Endothelial cell of umbilical vein (primary cell): ENCODE measurements at regions not wholly inside any gene's neighbourhood (a gene's known extent, or its start where the extent isn't known, plus 50 kb on each side); places are given as distances from the start of the nearest gene placed in this dataset.

Experiments used
- BruUV-seq: library from RNA; stranded (reverse); fragments of 400-500 nt; replicated peaks from 2 replicates; lab custom pipeline; 2021; lab: Mats Ljungman, UMichigan
- CTCF ChIA-PET: fragments of 300-600, 350-600 bp; sonication (Branson Sonifier 250); formaldehyde crosslinking; loops from one replicate; lab custom pipeline; 2021; ENCODE audit warnings: antibody characterized with exemption, inconsistent platforms; lab: Charles Lee
- POLR2A ChIA-PET: fragments of 300-600, 350-600 bp; sonication (Branson Sonifier 250); formaldehyde crosslinking; loops from one replicate; lab custom pipeline; 2021; ENCODE audit warnings: antibody characterized with exemption, inconsistent platforms; lab: Charles Lee
- DNase-seq: peaks from one replicate; pipeline ENCODE4 v3.0.0-alpha.2; 2011; ENCODE audit warnings: low read depth, low spot score
- FAIRE-seq: peaks from 2 replicates; lab custom pipeline; 2011; peaks lifted over from hg19 to GRCh38; lab: Jason Lieb, UNC
- H2AFZ ChIP-seq: 2 replicates; pipeline ENCODE4 v1.6.0; 2012; ENCODE audit warnings: low read depth, low read length, control low read depth, inconsistent platforms
- H3K27ac ChIP-seq: 2 replicates; pipeline ENCODE4 v1.5.1; 2011; ENCODE audit warnings: low read depth, mild to moderate bottlenecking, control low read depth, low read length, moderate library complexity; ENCODE audit not compliant: insufficient read depth
- H3K27me3 ChIP-seq, 2 experiments: 2 replicates each; pipeline versions ENCODE4 v1.6.0 to v1.6.1; 2011; ENCODE audit warnings: low read length in 2 of 2, mixed read lengths in 1 of 2; ENCODE audit not compliant: control insufficient read depth in 2 of 2, insufficient read depth in 2 of 2
- H3K36me3 ChIP-seq, 2 experiments: 2 replicates in 1 of 2; 3 replicates in 1 of 2; pipeline ENCODE4 v1.5.1; 2011; ENCODE audit warnings: low read length in 2 of 2, mild to moderate bottlenecking in 1 of 2, moderate library complexity in 1 of 2; ENCODE audit not compliant: control insufficient read depth in 2 of 2, insufficient read depth in 2 of 2; ENCODE audit errors: extremely low read depth in 1 of 2
- H3K4me1 ChIP-seq: 3 replicates; pipeline ENCODE4 v1.5.1; 2011; ENCODE audit warnings: mild to moderate bottlenecking, low read length; ENCODE audit not compliant: control insufficient read depth, insufficient read depth; ENCODE audit errors: extremely low read depth
- H3K4me2 ChIP-seq: 2 replicates; pipeline ENCODE4 v1.6.1; 2011; ENCODE audit warnings: low read length, control low read depth, mixed read lengths; ENCODE audit not compliant: insufficient read depth
- H3K4me3 ChIP-seq, 3 experiments: fragments of 200-600 bp in 1 of 3; sonication (generic), shearing (Covaris generic) in 1 of 3; replicated peaks in 1 of 3; 2 replicates each; pipeline ENCODE4 v1.5.1; 2011 to 2016; ENCODE audit warnings: control low read depth in 3 of 3, low read length in 3 of 3, mild to moderate bottlenecking in 2 of 3, inconsistent platforms in 1 of 3, low read depth in 1 of 3, moderate library complexity in 1 of 3; ENCODE audit not compliant: insufficient read depth in 1 of 3
- H3K79me2 ChIP-seq: 2 replicates; pipeline ENCODE4 v1.6.0; 2012; ENCODE audit warnings: low read length, inconsistent platforms; ENCODE audit not compliant: control insufficient read depth, insufficient read depth
- H3K9ac ChIP-seq: replicated peaks from 2 replicates; pipeline ENCODE3; 2011; ENCODE audit warnings: low read length, control low read depth; ENCODE audit not compliant: insufficient read depth; ENCODE audit errors: extremely low read depth
- H3K9me1 ChIP-seq: replicated peaks from 3 replicates; pipeline ENCODE4 v1.6.0; 2011; ENCODE audit warnings: mild to moderate bottlenecking, low read length; ENCODE audit not compliant: control insufficient read depth, insufficient read depth; ENCODE audit errors: extremely low read depth
- H3K9me3 ChIP-seq: replicated peaks from 2 replicates; pipeline ENCODE4 v1.5.1; 2012; ENCODE audit warnings: low read length, inconsistent platforms; ENCODE audit not compliant: control insufficient read depth, insufficient read depth
- H4K20me1 ChIP-seq: replicated peaks from 2 replicates; pipeline ENCODE3; 2011; ENCODE audit warnings: mild to moderate bottlenecking, low read length; ENCODE audit not compliant: control insufficient read depth, insufficient read depth; ENCODE audit errors: extremely low read depth
- EZH2 ChIP-seq: IDR thresholded peaks from 2 replicates; pipeline ENCODE4 v1.6.1; 2012; ENCODE audit warnings: borderline replicate concordance, low read depth, mild to moderate bottlenecking, moderate library complexity, low read length, inconsistent platforms; ENCODE audit not compliant: severe bottlenecking
- JUN ChIP-seq: IDR thresholded peaks from 2 replicates; pipeline ENCODE4 v1.6.1; 2011; ENCODE audit warnings: borderline replicate concordance, low read depth; ENCODE audit not compliant: insufficient read length, insufficient read depth
- POLR2A ChIP-seq: IDR thresholded peaks from 2 replicates; pipeline ENCODE4 v1.6.1; 2012; ENCODE audit warnings: low read depth, mild to moderate bottlenecking, control low read depth, low read length
- POLR2AphosphoS5 ChIP-seq: IDR thresholded peaks from 2 replicates; pipeline ENCODE4 v1.6.1; 2012; ENCODE audit warnings: low read depth, mild to moderate bottlenecking, control low read depth, low read length, moderate library complexity; ENCODE audit not compliant: insufficient read depth
- dilution Hi-C: fragments of 300-500 bp; cut with MboI; formaldehyde crosslinking; loops from one replicate; pipeline ENCODE4 v1.15.0; 2019; ENCODE audit warnings: low sequenced_read_pairs; ENCODE audit not compliant: extremely low pct_ligation_motif_present
- intact Hi-C: fragments of 100-400 bp; cut with micrococcal nuclease; formaldehyde crosslinking; loops from one replicate; pipeline ENCODE4 v1.10.0; 2022
- TF ChIP-seq, protein P1 (sequence below), 2 donors: IDR thresholded peaks; 1 replicate in 1 of 2; 2 replicates in 1 of 2; pipeline ENCODE4 v1.5.1; 2011; ENCODE audit warnings: low read length in 2 of 2, mild to moderate bottlenecking in 2 of 2, moderate library complexity in 2 of 2, control low read depth in 1 of 2, inconsistent platforms in 1 of 2, low read depth in 1 of 2; ENCODE audit not compliant: insufficient read depth in 1 of 2; ENCODE audit errors: extremely low read depth in 1 of 2

DNA sequence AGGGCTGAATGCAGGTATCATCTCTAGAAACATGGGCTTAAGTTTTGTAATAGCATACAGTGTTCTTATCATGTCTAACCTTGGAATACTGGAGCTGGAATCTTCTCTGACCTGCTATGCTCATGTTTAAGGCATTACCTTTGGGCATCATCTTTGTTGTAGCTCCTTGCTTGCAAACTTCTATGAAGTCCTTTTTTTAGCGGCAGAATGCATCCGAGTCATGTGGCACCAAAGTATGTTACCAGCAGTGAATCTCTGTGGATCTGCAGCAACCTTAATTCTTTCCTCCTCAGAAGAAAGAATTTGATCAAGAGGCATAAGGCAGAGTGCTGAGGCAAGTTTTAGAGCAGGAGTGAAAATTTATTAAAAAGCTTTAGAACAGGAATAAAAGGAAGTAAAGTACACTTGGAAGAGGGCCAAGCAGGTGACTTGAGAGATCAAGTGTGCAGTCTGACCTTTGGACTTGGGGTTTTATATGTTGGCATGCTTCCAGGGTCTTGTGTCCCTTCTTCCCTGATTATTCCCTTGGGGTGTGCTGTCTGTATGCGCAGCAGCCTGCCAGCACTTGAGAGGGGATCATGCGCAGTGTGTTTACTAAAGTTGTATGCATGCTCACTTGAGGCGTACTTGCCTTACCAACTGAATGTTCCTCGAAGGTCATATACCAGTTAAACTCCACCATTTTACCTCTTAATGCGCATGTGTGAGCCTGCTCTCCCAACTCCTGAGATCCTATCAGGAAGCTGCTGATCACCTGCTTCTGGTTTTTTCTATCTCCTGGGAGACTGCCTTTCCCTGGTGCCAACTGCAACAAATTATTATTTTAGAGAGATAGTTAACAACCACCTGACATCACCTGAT, 115.5 kb downstream of the LACC1 start:
- Histone ChIP-seq H3K4me3 (no peak overlapping the region), H3K27me3 (peaks cover 14 to 40% of the 10 kb centered on the region in 2 experiments), H3K27ac (no peak overlapping the region), H3K79me2 (no peaks in the 10 kb centered on the region), H3K4me1 (no peaks in the 10 kb centered on the region), H3K9ac (no peak overlapping the region), H4K20me1 (no peaks in the 10 kb centered on the region), H3K9me1 (no peaks in the 10 kb centered on the region), H3K36me3 (no peaks in the 10 kb centered on the region), H3K9me3 (no peaks in the 10 kb centered on the region), H3K4me2 (no peak overlapping the region), H2AFZ (no peak overlapping the region)
- ChIA-PET CTCF (interaction anchor here (0.7 to 1.7 kb wide), 2 partner anchors 18 to 30 kb away, joined by 3 to 4 read pairs; no protein-coding TSS in a partner anchor), POLR2A (no interaction called here)
- no peak for FAIRE-seq
- intact Hi-C loops = no loop called here
- dilution Hi-C loops = no loop called here
- TF ChIP-seq POLR2A = no peak
- no peak for TF ChIP-seq POLR2AphosphoS5
- no peak for TF ChIP-seq JUN
- TF ChIP-seq, protein P1, sequence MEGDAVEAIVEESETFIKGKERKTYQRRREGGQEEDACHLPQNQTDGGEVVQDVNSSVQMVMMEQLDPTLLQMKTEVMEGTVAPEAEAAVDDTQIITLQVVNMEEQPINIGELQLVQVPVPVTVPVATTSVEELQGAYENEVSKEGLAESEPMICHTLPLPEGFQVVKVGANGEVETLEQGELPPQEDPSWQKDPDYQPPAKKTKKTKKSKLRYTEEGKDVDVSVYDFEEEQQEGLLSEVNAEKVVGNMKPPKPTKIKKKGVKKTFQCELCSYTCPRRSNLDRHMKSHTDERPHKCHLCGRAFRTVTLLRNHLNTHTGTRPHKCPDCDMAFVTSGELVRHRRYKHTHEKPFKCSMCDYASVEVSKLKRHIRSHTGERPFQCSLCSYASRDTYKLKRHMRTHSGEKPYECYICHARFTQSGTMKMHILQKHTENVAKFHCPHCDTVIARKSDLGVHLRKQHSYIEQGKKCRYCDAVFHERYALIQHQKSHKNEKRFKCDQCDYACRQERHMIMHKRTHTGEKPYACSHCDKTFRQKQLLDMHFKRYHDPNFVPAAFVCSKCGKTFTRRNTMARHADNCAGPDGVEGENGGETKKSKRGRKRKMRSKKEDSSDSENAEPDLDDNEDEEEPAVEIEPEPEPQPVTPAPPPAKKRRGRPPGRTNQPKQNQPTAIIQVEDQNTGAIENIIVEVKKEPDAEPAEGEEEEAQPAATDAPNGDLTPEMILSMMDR (IDR thresholded peaks at IDR 0.05; ENCODE audit: extremely low read depth in 1 of 2, insufficient read depth in 1 of 2, low read depth in 1 of 2, low read length in 2 of 2) = no peak
- no peak for TF ChIP-seq EZH2
- no peak for DNase-seq
- BruUV-seq = no TSS peak
